ENCODE measurements at regions not wholly inside any gene's neighbourhood (a gene's known extent, or its start where the extent isn't known, plus 50 kb on each side); places are given as distances from the start of the nearest gene placed in this dataset.

- no peak for TF ChIP-seq TCF4 (CRISPR knock-in tag; IDR thresholded peaks at IDR 0.05; ENCODE audit: borderline replicate concordance)
- no peak for TF ChIP-seq RARB (CRISPR knock-in tag; IDR thresholded peaks at IDR 0.05)
- TF ChIP-seq PATZ1 (CRISPR knock-in tag; IDR thresholded peaks at IDR 0.05; ENCODE audit: borderline replicate concordance) = no peak
- no peak for TF ChIP-seq ARNTL (CRISPR knock-in tag; IDR thresholded peaks at IDR 0.05; ENCODE audit: borderline replicate concordance, low read depth)
- TF ChIP-seq CSRNP3 (CRISPR knock-in tag; IDR thresholded peaks at IDR 0.05) = no peak
- TF ChIP-seq, protein P1, sequence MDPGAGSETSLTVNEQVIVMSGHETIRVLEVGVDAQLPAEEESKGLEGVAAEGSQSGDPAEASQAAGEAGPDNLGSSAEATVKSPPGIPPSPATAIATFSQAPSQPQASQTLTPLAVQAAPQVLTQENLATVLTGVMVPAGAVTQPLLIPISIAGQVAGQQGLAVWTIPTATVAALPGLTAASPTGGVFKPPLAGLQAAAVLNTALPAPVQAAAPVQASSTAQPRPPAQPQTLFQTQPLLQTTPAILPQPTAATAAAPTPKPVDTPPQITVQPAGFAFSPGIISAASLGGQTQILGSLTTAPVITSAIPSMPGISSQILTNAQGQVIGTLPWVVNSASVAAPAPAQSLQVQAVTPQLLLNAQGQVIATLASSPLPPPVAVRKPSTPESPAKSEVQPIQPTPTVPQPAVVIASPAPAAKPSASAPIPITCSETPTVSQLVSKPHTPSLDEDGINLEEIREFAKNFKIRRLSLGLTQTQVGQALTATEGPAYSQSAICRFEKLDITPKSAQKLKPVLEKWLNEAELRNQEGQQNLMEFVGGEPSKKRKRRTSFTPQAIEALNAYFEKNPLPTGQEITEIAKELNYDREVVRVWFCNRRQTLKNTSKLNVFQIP (CRISPR knock-in tag; IDR thresholded peaks at IDR 0.05; ENCODE audit: borderline replicate concordance, low read depth) = no peak
- TF ChIP-seq ZNF565 (CRISPR knock-in tag; conservative IDR thresholded peaks at IDR 0.05; ENCODE audit: low read depth) = no peak
- TF ChIP-seq CREB5 (CRISPR knock-in tag; IDR thresholded peaks at IDR 0.05; ENCODE audit: low read depth) = no peak
- TF ChIP-seq ZFP3 (CRISPR knock-in tag; IDR thresholded peaks at IDR 0.05) = no peak
- no peak for TF ChIP-seq OSR1 (CRISPR knock-in tag; IDR thresholded peaks at IDR 0.05)
- no peak for TF ChIP-seq ZNF70 (CRISPR knock-in tag; IDR thresholded peaks at IDR 0.05)
- TF ChIP-seq GLIS3 (CRISPR knock-in tag; IDR thresholded peaks at IDR 0.05) = no peak
Measured at GRCh38 chr9:7967093-7967827, 167.7 kb upstream of the DMAC1 start.

Data from SK-N-SH treated with all-trans-retinoic acid at 6 μM for 48 hours (cell line).